GM12864 (cell line): ENCODE measurements at regions not wholly inside any gene's neighbourhood (a gene's known extent, or its start where the extent isn't known, plus 50 kb on each side); places are given as distances from the start of the nearest gene placed in this dataset.

Source experiments
- DNase-seq: peaks from one replicate; pipeline ENCODE4 v3.0.0-alpha.2; 2011; ENCODE audit warnings: low read depth
- H3K4me3 ChIP-seq: 2 replicates; pipeline ENCODE4 v1.5.1; 2011; ENCODE audit warnings: mild to moderate bottlenecking, low read depth, low read length, control low read depth
- TF ChIP-seq, protein P1 (sequence below): IDR thresholded peaks from 2 replicates; pipeline ENCODE4 v1.5.1; 2011; ENCODE audit warnings: low read depth, mild to moderate bottlenecking, moderate library complexity, low read length, control low read depth, inconsistent platforms; ENCODE audit errors: missing control alignments

DNA sequence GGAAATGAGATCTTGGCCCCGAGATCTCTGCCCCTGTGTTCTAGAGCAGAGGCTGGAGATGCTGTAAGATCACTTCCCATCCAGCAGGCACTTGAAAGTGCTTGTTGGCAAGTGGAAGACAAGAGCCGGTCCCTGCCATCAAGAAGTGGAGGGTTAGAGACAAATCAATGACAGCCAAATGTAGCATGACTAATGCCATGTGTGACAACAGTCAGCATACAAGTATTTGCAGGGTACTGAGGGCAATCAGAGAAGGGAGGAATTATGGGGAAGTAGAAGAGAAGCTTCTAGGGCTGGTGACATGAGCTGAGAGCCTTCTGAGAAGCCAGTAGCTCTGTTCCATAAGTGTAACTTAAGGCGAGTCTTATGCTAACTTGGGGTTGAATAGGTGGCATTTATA lies 58.6 kb downstream of the TMEM17 start:
- no peak overlapping the region for H3K4me3 ChIP-seq
- DNase-seq: no peak
- TF ChIP-seq, protein P1, sequence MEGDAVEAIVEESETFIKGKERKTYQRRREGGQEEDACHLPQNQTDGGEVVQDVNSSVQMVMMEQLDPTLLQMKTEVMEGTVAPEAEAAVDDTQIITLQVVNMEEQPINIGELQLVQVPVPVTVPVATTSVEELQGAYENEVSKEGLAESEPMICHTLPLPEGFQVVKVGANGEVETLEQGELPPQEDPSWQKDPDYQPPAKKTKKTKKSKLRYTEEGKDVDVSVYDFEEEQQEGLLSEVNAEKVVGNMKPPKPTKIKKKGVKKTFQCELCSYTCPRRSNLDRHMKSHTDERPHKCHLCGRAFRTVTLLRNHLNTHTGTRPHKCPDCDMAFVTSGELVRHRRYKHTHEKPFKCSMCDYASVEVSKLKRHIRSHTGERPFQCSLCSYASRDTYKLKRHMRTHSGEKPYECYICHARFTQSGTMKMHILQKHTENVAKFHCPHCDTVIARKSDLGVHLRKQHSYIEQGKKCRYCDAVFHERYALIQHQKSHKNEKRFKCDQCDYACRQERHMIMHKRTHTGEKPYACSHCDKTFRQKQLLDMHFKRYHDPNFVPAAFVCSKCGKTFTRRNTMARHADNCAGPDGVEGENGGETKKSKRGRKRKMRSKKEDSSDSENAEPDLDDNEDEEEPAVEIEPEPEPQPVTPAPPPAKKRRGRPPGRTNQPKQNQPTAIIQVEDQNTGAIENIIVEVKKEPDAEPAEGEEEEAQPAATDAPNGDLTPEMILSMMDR: no peak

DNA sequence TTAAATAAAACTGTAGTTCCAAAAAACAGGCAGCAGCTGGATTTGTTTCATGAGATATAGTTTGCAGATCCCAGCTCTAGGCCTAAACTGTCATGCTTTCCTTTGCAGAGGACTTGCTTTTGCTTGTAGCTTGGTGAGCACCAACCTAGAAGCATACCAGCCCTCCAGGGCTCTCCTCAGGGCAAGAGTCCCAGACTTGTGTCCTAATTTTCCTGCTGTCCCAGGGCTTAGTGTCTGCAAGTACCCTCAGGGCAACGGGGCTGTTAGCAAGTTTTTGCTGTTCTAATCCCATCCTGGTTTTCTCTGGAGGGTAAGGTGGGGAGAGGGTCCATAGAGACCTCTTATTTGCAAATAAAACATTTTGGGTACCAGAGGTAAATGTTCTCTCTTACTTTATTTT lies 59.5 kb downstream of the TMEM17 start:
- TF ChIP-seq, protein P1: no peak
- no peak overlapping the region for H3K4me3 ChIP-seq
- no peak for DNase-seq

DNA sequence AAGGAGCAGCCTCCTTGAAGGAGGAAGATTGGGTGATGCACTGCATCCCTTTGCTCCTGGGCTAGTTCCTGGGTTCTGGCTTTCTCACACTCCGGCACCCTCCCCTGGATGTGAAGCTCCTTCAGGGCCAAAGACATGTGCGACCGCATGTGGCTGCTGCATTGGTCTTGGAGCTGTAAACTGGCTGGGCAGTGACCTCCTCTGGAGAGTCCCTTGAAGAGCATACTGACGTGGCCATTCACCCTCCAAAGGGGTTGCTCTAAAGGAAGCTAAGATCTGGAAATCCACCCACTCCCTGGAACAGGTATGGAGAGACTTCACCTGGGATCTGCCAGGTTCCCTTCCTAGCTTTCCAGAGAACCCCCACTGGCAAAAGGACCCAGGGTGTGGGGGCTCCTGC lies 62.1 kb downstream of the TMEM17 start:
- TF ChIP-seq, protein P1: no peak
- no peak for DNase-seq
- no peak overlapping the region for H3K4me3 ChIP-seq

DNA sequence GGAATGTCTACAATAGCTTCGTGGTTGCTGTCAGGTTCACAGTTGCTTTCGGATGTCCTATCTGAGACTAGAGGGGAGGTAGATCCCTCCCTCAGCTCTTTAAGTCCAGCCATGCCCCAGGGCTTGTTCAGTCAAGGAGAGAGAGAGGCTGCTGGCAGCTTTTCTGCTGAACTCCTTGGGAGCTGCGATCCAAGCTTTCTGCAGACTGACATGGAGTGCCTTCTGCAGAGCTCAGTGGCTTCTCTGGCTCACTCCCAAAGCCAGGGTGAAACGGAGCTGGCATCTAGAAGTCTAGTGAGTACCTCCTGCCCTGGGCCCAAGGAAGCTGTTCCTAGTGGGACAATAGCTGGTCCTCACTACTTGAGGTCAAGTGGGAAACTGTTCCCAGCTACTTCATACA lies 62.5 kb downstream of the TMEM17 start:
- no peak overlapping the region for H3K4me3 ChIP-seq
- TF ChIP-seq, protein P1: no peak

DNA sequence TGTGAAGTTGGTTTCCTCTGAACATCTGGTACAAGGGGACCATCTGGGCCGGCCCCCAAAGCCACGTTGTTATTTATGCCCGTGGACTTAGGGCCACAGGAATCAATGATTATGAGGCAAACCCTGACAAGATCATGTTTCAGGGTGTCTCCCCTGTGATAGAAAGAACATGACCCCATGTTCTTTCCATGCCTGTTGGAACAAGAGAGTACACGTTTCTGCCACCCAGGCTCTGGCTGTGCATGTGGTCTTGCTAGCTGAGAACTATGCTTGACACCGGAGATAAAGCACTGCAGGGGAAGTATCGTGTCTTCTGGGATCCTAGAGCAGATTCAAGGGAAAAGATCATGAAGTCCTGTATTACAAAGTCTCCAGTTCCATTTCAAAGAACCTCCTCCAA lies 64.2 kb downstream of the TMEM17 start:
- no peak for DNase-seq
- no peak overlapping the region for H3K4me3 ChIP-seq
- TF ChIP-seq, protein P1: no peak

More for the DNA sequence above, 62.5 kb downstream of the TMEM17 start:
- DNase-seq: no peak

DNA sequence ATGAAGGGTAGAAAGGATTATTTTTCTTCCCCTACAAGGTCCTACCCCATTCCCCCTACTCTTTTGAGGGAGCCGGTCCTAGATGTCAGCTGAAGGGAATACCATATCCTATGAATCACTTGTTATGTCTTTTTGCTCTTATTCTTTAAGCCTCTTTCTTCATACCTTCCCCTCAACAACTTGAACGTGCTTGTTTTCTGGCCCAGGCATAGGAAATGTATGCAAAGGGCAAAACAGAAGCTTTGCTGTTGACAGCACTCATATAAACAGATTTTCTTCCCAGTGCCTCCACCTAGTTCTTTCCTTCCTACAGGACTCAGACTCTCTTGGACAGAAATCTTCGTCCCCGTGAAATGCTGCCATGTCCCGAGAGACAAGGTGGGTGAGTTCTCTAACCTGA lies 64.6 kb downstream of the TMEM17 start:
- TF ChIP-seq, protein P1: no peak
- H3K4me3 ChIP-seq: no peak overlapping the region
- no peak for DNase-seq

DNA sequence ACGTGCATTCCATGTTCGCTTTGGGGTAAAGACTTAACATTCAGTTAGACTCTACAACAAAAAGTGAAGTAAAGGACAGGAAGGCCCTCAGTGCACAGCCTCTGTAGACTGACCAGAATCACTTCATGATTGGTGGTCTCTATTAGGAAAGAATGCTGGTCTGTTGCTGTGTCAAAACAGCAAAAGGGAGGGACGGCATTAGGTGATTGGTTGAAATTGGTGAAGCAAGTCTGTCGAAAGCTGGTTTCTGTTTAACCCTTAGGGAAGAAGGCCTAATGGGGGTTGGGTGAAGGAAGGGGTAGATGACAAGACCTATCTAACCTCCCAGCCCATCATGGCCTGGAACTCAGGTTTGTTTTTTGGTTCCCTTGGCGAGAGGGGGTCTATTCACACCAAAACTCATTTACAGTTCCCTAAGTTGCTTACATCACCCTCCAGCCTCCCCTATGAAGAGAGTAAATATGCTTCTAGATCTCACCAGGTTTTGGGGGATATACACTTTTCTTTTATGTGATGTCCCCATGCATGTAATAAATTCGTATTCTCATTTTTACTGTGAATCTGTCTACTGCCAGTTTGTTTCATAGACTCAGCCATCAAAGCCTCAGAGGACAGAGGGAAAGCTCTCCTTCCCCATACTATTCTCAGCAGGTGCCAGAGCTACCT lies 65.6 kb downstream of the TMEM17 start:
- TF ChIP-seq, protein P1: no peak
- DNase-seq: no peak
- no peak overlapping the region for H3K4me3 ChIP-seq
